ENCODE measurements at regions not wholly inside any gene's neighbourhood (a gene's known extent, or its start where the extent isn't known, plus 50 kb on each side); places are given as distances from the start of the nearest gene placed in this dataset.

DNA sequence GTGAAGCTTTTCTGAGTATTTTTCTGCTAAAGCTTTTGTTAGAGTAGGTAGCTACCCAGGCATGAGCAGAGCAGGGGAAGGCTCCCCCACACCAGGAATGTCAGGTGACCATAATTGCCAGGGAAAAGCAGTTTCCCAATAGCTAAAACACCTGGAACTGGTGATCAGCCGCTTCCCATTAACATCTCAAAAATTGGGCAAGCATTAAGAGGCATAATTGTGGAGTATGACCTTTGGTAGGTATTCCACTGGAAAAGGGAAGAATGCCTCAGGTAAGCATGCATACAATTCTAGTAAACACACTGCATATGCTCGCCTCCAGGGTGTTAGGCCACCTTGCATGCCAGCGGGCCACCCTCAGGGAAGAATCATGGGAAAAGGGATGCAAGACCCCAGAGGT lies 84.5 kb downstream of the CCR1 start:
- H3K9me3 Mint-ChIP-seq (ENCODE audit: unreplicated experiment): no peaks in the 10 kb centered on the region
- peaks cover 5% of the 10 kb centered on the region for H3K4me1 Mint-ChIP-seq (ENCODE audit: unreplicated experiment)
- DNase-seq (ENCODE audit: low spot score): no peak
- H3K4me3 Mint-ChIP-seq (ENCODE audit: unreplicated experiment): no peak overlapping the region
- no peaks in the 10 kb centered on the region for H3K36me3 Mint-ChIP-seq (ENCODE audit: low read depth, unreplicated experiment)
- H3K27ac Mint-ChIP-seq (ENCODE audit: unreplicated experiment): no peak overlapping the region
- TF ChIP-seq, protein P1, sequence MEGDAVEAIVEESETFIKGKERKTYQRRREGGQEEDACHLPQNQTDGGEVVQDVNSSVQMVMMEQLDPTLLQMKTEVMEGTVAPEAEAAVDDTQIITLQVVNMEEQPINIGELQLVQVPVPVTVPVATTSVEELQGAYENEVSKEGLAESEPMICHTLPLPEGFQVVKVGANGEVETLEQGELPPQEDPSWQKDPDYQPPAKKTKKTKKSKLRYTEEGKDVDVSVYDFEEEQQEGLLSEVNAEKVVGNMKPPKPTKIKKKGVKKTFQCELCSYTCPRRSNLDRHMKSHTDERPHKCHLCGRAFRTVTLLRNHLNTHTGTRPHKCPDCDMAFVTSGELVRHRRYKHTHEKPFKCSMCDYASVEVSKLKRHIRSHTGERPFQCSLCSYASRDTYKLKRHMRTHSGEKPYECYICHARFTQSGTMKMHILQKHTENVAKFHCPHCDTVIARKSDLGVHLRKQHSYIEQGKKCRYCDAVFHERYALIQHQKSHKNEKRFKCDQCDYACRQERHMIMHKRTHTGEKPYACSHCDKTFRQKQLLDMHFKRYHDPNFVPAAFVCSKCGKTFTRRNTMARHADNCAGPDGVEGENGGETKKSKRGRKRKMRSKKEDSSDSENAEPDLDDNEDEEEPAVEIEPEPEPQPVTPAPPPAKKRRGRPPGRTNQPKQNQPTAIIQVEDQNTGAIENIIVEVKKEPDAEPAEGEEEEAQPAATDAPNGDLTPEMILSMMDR (IDR thresholded peaks at IDR 0.05; ENCODE audit: unreplicated experiment): no peak
- peaks cover 2% of the 10 kb centered on the region for H3K27me3 Mint-ChIP-seq (ENCODE audit: unreplicated experiment)

DNA sequence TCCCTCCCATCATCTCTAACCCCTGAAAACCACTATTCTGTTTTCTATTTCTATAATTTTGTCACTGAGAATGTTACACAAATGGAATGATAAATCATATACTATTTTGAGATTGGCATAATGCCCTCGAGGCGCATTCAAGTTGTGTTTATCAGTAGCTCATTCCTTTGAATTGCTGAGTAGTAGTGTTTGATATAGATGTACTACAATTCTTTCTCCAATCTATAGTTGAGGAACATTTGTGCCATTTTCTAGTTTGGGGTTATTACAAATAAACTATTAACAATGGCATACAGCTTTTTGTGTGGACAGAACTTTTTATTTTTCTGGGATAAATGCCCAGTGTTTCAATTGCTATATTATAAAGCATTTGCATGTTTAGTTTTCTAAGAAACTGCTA lies 86.0 kb downstream of the CCR1 start:
- TF ChIP-seq, protein P1 (IDR thresholded peaks at IDR 0.05; ENCODE audit: unreplicated experiment): no peak
- no peak overlapping the region for H3K4me3 Mint-ChIP-seq (ENCODE audit: unreplicated experiment)
- H3K27ac Mint-ChIP-seq (ENCODE audit: unreplicated experiment): no peak overlapping the region
- no peak for DNase-seq (ENCODE audit: low spot score)
- no peaks in the 10 kb centered on the region for H3K36me3 Mint-ChIP-seq (ENCODE audit: low read depth, unreplicated experiment)
- H3K9me3 Mint-ChIP-seq (ENCODE audit: unreplicated experiment): no peaks in the 10 kb centered on the region
- H3K4me1 Mint-ChIP-seq (ENCODE audit: unreplicated experiment): no peaks in the 10 kb centered on the region
- H3K27me3 Mint-ChIP-seq (ENCODE audit: unreplicated experiment): peaks cover 2% of the 10 kb centered on the region

DNA sequence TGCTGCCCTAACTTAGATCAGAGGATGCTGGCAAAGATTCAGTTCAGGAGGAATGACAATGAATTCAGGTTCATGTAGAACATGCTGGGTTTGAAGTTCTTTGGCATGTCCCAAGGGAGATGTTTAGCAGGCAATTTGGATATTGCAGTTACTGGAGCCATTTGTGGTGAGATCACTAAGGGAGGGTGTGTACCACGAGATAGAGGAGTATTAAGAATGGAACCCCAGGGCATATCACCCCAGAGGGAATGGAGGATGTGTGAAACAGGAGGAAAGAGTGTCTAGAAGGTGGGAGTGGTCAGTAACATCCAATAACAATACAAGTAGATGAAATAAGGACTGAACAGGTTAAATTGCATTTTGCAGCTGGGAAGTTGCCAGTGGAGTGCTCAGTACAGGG lies 87.1 kb downstream of the CCR1 start:
- Mint-ChIP-seq H3K36me3 (ENCODE audit: low read depth, unreplicated experiment) (no peaks in the 10 kb centered on the region), H3K27me3 (ENCODE audit: unreplicated experiment) (peaks cover 2% of the 10 kb centered on the region), H3K4me3 (ENCODE audit: unreplicated experiment) (no peak overlapping the region), H3K9me3 (ENCODE audit: unreplicated experiment) (no peaks in the 10 kb centered on the region), H3K27ac (ENCODE audit: unreplicated experiment) (no peak overlapping the region), H3K4me1 (ENCODE audit: unreplicated experiment) (no peaks in the 10 kb centered on the region)
- DNase-seq (ENCODE audit: low spot score): no peak
- TF ChIP-seq, protein P1 (IDR thresholded peaks at IDR 0.05; ENCODE audit: unreplicated experiment): no peak

DNA sequence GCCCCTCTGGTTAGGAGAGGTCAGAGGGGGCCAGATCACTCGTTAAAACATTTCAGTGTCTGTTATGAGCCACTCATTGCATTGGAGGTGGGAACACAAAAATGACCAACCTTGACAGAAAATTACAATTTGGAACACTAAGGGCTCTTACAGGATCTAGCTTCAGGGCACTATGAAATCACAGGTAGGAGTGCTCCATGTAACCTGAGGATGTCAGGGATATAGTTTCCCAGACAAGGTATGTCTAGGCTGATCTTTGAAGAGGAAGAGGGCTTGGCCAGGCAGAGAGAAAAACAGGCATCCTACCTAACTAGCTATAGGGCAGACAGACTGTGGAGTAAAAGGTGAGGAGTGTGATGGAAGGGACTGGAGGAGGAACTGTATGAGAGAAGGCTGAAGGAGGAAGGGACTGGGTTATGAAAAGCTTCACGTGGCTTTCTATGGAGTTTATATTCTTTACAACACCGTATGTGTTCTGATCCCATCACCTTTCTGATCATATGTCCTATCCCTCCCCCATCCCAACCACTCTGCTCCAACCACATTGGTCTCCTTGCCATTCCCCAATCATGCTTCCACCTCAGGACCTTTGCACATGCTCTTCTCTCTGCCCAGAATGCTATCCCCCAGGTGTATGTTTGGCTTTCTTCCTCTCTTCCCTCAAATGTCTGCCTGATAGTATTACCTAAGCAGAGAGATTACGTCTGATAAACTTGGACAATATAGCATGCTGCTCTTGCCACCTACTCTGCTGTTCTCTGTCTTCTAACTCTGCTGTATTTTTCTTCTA lies 88.2 kb downstream of the CCR1 start:
- H3K27me3 Mint-ChIP-seq (ENCODE audit: unreplicated experiment): peaks cover 2% of the 10 kb centered on the region
- TF ChIP-seq, protein P1 (IDR thresholded peaks at IDR 0.05; ENCODE audit: unreplicated experiment): no peak
- H3K36me3 Mint-ChIP-seq (ENCODE audit: low read depth, unreplicated experiment): no peaks in the 10 kb centered on the region
- DNase-seq (ENCODE audit: low spot score): no peak
- peaks cover 1% of the 10 kb centered on the region for H3K4me1 Mint-ChIP-seq (ENCODE audit: unreplicated experiment)
- H3K9me3 Mint-ChIP-seq (ENCODE audit: unreplicated experiment): no peaks in the 10 kb centered on the region
- H3K27ac Mint-ChIP-seq (ENCODE audit: unreplicated experiment): no peak overlapping the region
- no peak overlapping the region for H3K4me3 Mint-ChIP-seq (ENCODE audit: unreplicated experiment)

DNA sequence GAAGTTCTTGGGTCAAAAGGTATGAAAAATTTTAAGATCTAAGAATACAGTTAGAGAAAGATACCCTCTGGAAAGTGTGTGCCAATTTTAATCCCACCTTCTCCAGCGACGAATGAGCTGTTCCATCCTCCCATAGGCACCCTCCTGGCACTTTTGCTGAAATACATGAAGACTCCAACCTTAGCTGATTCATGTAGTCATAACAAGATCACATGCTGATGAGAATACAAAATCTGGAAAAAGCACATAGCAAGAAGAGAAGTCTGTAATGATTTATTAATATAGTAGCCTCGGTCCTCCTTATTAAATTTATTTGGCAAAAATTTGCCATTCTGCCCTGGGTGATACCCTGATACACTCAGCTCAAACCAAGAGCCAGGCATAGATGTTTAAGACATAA lies 88.9 kb downstream of the CCR1 start:
- Mint-ChIP-seq H3K4me3 (ENCODE audit: unreplicated experiment) (no peak overlapping the region), H3K36me3 (ENCODE audit: low read depth, unreplicated experiment) (no peaks in the 10 kb centered on the region), H3K27ac (ENCODE audit: unreplicated experiment) (no peak overlapping the region), H3K27me3 (ENCODE audit: unreplicated experiment) (peaks cover 2% of the 10 kb centered on the region), H3K9me3 (ENCODE audit: unreplicated experiment) (no peaks in the 10 kb centered on the region), H3K4me1 (ENCODE audit: unreplicated experiment) (peaks cover 6% of the 10 kb centered on the region)
- DNase-seq (ENCODE audit: low spot score): no peak
- TF ChIP-seq, protein P1 (IDR thresholded peaks at IDR 0.05; ENCODE audit: unreplicated experiment): no peak
